Liver (tissue), 8 donors: ENCODE measurements at regions not wholly inside any gene's neighbourhood (a gene's known extent, or its start where the extent isn't known, plus 50 kb on each side); places are given as distances from the start of the nearest gene placed in this dataset.

Source experiments
- DNase-seq: peaks from one replicate; pipeline ENCODE4 v3.0.0-alpha.2; 2017; ENCODE audit warnings: low spot score
- H3K27ac ChIP-seq, 2 donors: one replicate each; pipeline ENCODE4 v1.7.0; 2013; ENCODE audit warnings: inconsistent platforms in 2 of 2, low read length in 2 of 2, control low read depth in 1 of 2, low read depth in 1 of 2, mild to moderate bottlenecking in 1 of 2
- H3K27me3 ChIP-seq, 4 donors: one replicate each; pipeline versions ENCODE4 v1.6.1 to v1.7.0; 2013; ENCODE audit warnings: low read length in 3 of 4, inconsistent platforms in 1 of 4, mild to moderate bottlenecking in 1 of 4, moderate library complexity in 1 of 4; ENCODE audit not compliant: control insufficient read depth in 4 of 4, insufficient read depth in 4 of 4
- H3K36me3 ChIP-seq, 4 donors: one replicate each; pipeline versions ENCODE4 v1.6.1 to v1.7.0; 2013; ENCODE audit warnings: low read length in 3 of 4, mild to moderate bottlenecking in 3 of 4, low read depth in 1 of 4, moderate library complexity in 1 of 4; ENCODE audit not compliant: control insufficient read depth in 4 of 4, insufficient read depth in 3 of 4
- H3K4me1 ChIP-seq, 4 donors: one replicate each; pipeline versions ENCODE4 v1.6.1 to v1.7.0; 2013; ENCODE audit warnings: low read length in 3 of 4, mild to moderate bottlenecking in 3 of 4, moderate library complexity in 1 of 4; ENCODE audit not compliant: control insufficient read depth in 4 of 4, insufficient read depth in 4 of 4
- H3K4me3 ChIP-seq, 3 donors: one replicate each; pipeline versions ENCODE4 v1.6.1 to v1.7.0; 2013; ENCODE audit warnings: low read length in 3 of 3, control low read depth in 1 of 3, low read depth in 1 of 3, mild to moderate bottlenecking in 1 of 3
- H3K9ac ChIP-seq, 2 donors: one replicate each; pipeline ENCODE4 v1.7.0; 2013; ENCODE audit warnings: low read length in 2 of 2, mild to moderate bottlenecking in 2 of 2, moderate library complexity in 2 of 2, control low read depth in 1 of 2, low read depth in 1 of 2
- H3K9me3 ChIP-seq, 4 donors: one replicate each; pipeline versions ENCODE4 v1.6.1 to v1.7.0; 2013; ENCODE audit warnings: low read length in 3 of 4; ENCODE audit not compliant: control insufficient read depth in 4 of 4
- FOXA1 ChIP-seq: IDR thresholded peaks from 2 replicates; pipeline ENCODE4 v1.6.1; 2016; ENCODE audit warnings: antibody characterized with exemption
- FOXA2 ChIP-seq: IDR thresholded peaks from 2 replicates; pipeline ENCODE4 v1.6.1; 2016; ENCODE audit warnings: antibody characterized with exemption
- GABPA ChIP-seq, 2 donors: IDR thresholded peaks in 1 of 2; conservative IDR thresholded peaks in 1 of 2; 2 replicates each; pipeline ENCODE4 v1.6.1; 2016; ENCODE audit warnings: antibody characterized with exemption in 2 of 2, mild to moderate bottlenecking in 1 of 2, moderate library complexity in 1 of 2
- HNF4A ChIP-seq, 2 donors: conservative IDR thresholded peaks; 2 replicates each; pipeline ENCODE4 v1.6.1; 2016; ENCODE audit warnings: antibody characterized with exemption in 2 of 2, mild to moderate bottlenecking in 2 of 2
- HNF4G ChIP-seq: IDR thresholded peaks from 2 replicates; pipeline ENCODE4 v1.6.1; 2016; ENCODE audit warnings: antibody characterized with exemption
- JUND ChIP-seq, 2 donors: IDR thresholded peaks; 2 replicates each; pipeline ENCODE4 v1.6.1; 2016; ENCODE audit warnings: antibody characterized with exemption in 2 of 2
- NR2F2 ChIP-seq: IDR thresholded peaks from 2 replicates; pipeline ENCODE4 v1.6.1; 2016; ENCODE audit warnings: antibody characterized with exemption
- RAD21 ChIP-seq, 2 donors: IDR thresholded peaks; 2 replicates each; pipeline ENCODE4 v1.6.1; 2016; ENCODE audit warnings: antibody characterized with exemption in 2 of 2, mild to moderate bottlenecking in 2 of 2
- RXRA ChIP-seq, 2 donors: IDR thresholded peaks; 2 replicates each; pipeline ENCODE4 v1.6.1; 2017 to 2018; ENCODE audit warnings: antibody characterized with exemption in 2 of 2, mild to moderate bottlenecking in 1 of 2
- SP1 ChIP-seq: IDR thresholded peaks from 2 replicates; pipeline ENCODE4 v1.6.1; 2018; ENCODE audit warnings: antibody characterized with exemption, mild to moderate bottlenecking
- TAF1 ChIP-seq: conservative IDR thresholded peaks from 2 replicates; pipeline ENCODE4 v1.6.1; 2016; ENCODE audit warnings: antibody characterized with exemption, mild to moderate bottlenecking
- YY1 ChIP-seq: IDR thresholded peaks from 2 replicates; pipeline ENCODE4 v1.6.1; 2016; ENCODE audit warnings: antibody characterized with exemption, mild to moderate bottlenecking
- WGBS: extraction: QIAGEN DNeasy Blood & Tissue Kit; methylation state at CpG from one replicate; pipeline ENCODE4 v1.1.7; 2013; 5-methylcytosine and 5-hydroxymethylcytosine counted together
- TF ChIP-seq, protein P1 (sequence below): IDR thresholded peaks from 2 replicates; pipeline ENCODE4 v1.6.1; 2016; ENCODE audit warnings: antibody characterized with exemption
- TF ChIP-seq, protein P2 (sequence below): IDR thresholded peaks from 2 replicates; pipeline ENCODE4 v1.6.1; 2016; ENCODE audit warnings: antibody characterized with exemption, mild to moderate bottlenecking
- TF ChIP-seq, protein P3 (sequence below): IDR thresholded peaks from 2 replicates; pipeline ENCODE4 v1.6.1; 2016; ENCODE audit warnings: antibody characterized with exemption
- TF ChIP-seq, protein P4 (sequence below): fragments of 150-350 bp; IDR thresholded peaks from 2 replicates; pipeline ENCODE4 v1.5.1; 2017; ENCODE audit warnings: improper control_type of control experiment, low read depth, low read length; ENCODE audit not compliant: missing input control
- TF ChIP-seq, protein P5 (sequence below): IDR thresholded peaks from 2 replicates; pipeline ENCODE4 v1.6.1; 2016; ENCODE audit warnings: antibody characterized with exemption
- donor health status: healthy.
- donor health status: healthy.
- donor health status: healthy.
- donor health status: healthy.
- donor health status: healthy.

DNA sequence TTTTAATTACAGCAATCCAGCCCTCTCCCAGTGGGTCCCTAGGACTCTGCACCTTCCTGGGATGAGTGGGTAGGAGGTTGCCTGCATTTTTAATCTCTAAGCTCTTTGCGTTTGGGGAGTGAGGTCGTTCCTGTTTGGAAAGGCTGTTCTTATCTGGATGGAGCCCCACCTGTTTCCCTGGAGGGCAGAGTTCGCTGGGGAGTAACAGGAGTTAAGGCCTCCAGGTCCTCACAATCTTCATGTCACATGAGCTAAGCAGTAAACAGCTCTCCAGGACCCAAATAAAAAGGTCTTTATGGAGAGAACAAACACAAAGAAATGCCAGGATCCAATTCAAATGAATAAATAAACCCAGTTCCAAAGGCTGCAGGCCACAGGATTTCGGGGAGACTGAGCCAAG, 56.0 kb upstream of the RFLNA start:
- DNase-seq, result no peak
- WGBS, result 42% methylated on average over 4 of the region's 4 CpGs
- no peaks in the 10 kb centered on the region for H3K36me3 ChIP-seq
- H3K9me3 ChIP-seq, result peaks cover 0 to 2% (median 0%) of the 10 kb centered on the region in 4 donors
- H3K27ac ChIP-seq, result no peak overlapping the region
- H3K4me3 ChIP-seq, result no peak overlapping the region
- H3K4me1 ChIP-seq, result no peaks in the 10 kb centered on the region
- TF ChIP-seq, protein P1, sequence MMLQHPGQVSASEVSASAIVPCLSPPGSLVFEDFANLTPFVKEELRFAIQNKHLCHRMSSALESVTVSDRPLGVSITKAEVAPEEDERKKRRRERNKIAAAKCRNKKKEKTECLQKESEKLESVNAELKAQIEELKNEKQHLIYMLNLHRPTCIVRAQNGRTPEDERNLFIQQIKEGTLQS, result no peak
- TF ChIP-seq HNF4A (conservative IDR thresholded peaks at IDR 0.05) (no peak), FOXA2 (no peak), FOXA1 (no peak), TAF1 (no peak), HNF4G (no peak), JUND (IDR thresholded peaks at IDR 0.05) (no peak), GABPA (IDR thresholded peaks at IDR 0.05 in 1 of 2, conservative IDR thresholded peaks at IDR 0.05 in 1 of 2) (no peak), NR2F2 (no peak), RAD21 (IDR thresholded peaks at IDR 0.05) (no peak)
- TF ChIP-seq, protein P2, sequence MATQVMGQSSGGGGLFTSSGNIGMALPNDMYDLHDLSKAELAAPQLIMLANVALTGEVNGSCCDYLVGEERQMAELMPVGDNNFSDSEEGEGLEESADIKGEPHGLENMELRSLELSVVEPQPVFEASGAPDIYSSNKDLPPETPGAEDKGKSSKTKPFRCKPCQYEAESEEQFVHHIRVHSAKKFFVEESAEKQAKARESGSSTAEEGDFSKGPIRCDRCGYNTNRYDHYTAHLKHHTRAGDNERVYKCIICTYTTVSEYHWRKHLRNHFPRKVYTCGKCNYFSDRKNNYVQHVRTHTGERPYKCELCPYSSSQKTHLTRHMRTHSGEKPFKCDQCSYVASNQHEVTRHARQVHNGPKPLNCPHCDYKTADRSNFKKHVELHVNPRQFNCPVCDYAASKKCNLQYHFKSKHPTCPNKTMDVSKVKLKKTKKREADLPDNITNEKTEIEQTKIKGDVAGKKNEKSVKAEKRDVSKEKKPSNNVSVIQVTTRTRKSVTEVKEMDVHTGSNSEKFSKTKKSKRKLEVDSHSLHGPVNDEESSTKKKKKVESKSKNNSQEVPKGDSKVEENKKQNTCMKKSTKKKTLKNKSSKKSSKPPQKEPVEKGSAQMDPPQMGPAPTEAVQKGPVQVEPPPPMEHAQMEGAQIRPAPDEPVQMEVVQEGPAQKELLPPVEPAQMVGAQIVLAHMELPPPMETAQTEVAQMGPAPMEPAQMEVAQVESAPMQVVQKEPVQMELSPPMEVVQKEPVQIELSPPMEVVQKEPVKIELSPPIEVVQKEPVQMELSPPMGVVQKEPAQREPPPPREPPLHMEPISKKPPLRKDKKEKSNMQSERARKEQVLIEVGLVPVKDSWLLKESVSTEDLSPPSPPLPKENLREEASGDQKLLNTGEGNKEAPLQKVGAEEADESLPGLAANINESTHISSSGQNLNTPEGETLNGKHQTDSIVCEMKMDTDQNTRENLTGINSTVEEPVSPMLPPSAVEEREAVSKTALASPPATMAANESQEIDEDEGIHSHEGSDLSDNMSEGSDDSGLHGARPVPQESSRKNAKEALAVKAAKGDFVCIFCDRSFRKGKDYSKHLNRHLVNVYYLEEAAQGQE, result no peak
- TF ChIP-seq, protein P3, sequence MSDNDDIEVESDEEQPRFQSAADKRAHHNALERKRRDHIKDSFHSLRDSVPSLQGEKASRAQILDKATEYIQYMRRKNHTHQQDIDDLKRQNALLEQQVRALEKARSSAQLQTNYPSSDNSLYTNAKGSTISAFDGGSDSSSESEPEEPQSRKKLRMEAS, result no peak
- no peak overlapping the region for H3K9ac ChIP-seq
- H3K27me3 ChIP-seq, result peaks cover 0 to 3% (median 1%) of the 10 kb centered on the region in 4 donors

DNA sequence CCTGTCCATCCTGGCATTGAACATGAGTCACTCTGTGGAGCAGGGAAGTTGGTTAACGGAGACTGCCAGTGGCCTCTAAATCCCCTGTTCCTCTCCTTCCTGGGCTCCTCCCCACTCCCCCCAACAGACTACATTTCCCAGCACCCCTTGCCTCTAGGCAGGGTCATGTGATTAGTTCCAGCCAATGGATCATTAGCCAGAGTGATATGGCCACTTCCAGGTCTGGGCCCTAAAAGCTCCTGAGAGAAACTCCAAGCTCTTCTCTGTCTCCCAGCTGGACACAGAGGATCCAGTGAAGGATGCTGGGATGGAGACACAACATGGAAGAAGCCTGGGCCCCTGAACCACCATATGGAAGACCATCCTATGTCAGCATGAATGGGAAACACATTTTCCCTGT, 54.4 kb upstream of the RFLNA start:
- peaks cover 0 to 3% (median 0%) of the 10 kb centered on the region in 4 donors for H3K9me3 ChIP-seq
- TF ChIP-seq YY1, result no peak
- TF ChIP-seq, protein P4, sequence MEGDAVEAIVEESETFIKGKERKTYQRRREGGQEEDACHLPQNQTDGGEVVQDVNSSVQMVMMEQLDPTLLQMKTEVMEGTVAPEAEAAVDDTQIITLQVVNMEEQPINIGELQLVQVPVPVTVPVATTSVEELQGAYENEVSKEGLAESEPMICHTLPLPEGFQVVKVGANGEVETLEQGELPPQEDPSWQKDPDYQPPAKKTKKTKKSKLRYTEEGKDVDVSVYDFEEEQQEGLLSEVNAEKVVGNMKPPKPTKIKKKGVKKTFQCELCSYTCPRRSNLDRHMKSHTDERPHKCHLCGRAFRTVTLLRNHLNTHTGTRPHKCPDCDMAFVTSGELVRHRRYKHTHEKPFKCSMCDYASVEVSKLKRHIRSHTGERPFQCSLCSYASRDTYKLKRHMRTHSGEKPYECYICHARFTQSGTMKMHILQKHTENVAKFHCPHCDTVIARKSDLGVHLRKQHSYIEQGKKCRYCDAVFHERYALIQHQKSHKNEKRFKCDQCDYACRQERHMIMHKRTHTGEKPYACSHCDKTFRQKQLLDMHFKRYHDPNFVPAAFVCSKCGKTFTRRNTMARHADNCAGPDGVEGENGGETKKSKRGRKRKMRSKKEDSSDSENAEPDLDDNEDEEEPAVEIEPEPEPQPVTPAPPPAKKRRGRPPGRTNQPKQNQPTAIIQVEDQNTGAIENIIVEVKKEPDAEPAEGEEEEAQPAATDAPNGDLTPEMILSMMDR, result no peak
- TF ChIP-seq HNF4G, result no peak
- TF ChIP-seq FOXA1, result no peak
- TF ChIP-seq, protein P3, result no peak
- TF ChIP-seq JUND (IDR thresholded peaks at IDR 0.05), result no peak
- no peak for TF ChIP-seq SP1
- TF ChIP-seq RXRA (IDR thresholded peaks at IDR 0.05), result no peak
- no peak for TF ChIP-seq HNF4A (conservative IDR thresholded peaks at IDR 0.05)
- no peak for TF ChIP-seq GABPA (IDR thresholded peaks at IDR 0.05 in 1 of 2, conservative IDR thresholded peaks at IDR 0.05 in 1 of 2)
- TF ChIP-seq, protein P2, result no peak
- no peak for TF ChIP-seq FOXA2
- TF ChIP-seq RAD21 (IDR thresholded peaks at IDR 0.05), result no peak
- TF ChIP-seq, protein P5, sequence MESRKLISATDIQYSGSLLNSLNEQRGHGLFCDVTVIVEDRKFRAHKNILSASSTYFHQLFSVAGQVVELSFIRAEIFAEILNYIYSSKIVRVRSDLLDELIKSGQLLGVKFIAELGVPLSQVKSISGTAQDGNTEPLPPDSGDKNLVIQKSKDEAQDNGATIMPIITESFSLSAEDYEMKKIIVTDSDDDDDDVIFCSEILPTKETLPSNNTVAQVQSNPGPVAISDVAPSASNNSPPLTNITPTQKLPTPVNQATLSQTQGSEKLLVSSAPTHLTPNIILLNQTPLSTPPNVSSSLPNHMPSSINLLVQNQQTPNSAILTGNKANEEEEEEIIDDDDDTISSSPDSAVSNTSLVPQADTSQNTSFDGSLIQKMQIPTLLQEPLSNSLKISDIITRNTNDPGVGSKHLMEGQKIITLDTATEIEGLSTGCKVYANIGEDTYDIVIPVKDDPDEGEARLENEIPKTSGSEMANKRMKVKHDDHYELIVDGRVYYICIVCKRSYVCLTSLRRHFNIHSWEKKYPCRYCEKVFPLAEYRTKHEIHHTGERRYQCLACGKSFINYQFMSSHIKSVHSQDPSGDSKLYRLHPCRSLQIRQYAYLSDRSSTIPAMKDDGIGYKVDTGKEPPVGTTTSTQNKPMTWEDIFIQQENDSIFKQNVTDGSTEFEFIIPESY, result no peak
- H3K27ac ChIP-seq, result no peak overlapping the region
- H3K9ac ChIP-seq, result no peak overlapping the region
- 86% methylated on average over 1 of the region's 1 CpG for WGBS
- peaks cover 0 to 3% (median 1%) of the 10 kb centered on the region in 4 donors for H3K27me3 ChIP-seq
- no peak for DNase-seq
- H3K36me3 ChIP-seq, result no peaks in the 10 kb centered on the region
- H3K4me1 ChIP-seq, result no peaks in the 10 kb centered on the region
- no peak overlapping the region for H3K4me3 ChIP-seq
